OCI-LY7 (cell line): ENCODE measurements at regions not wholly inside any gene's neighbourhood (a gene's known extent, or its start where the extent isn't known, plus 50 kb on each side); places are given as distances from the start of the nearest gene placed in this dataset.
"Not testable (repeated sequence)": the region's sequence is repeated elsewhere in the genome, so short reads cannot be mapped to it uniquely, and the experiment has no call there.

Experiments
- BruUV-seq: library from RNA; stranded (reverse); fragments of 400-500 nt; replicated peaks from 2 replicates; lab custom pipeline; 2021; lab: Mats Ljungman, UMichigan
- CTCF ChIA-PET: fragments of 300-600 bp; sonication (Branson Sonifier 250); formaldehyde crosslinking; loops from one replicate; lab custom pipeline; 2022; ENCODE audit warnings: antibody characterized with exemption; ENCODE audit not compliant: unreplicated experiment; lab: Charles Lee
- POLR2A ChIA-PET: fragments of 300-600 bp; sonication (Branson Sonifier 250); formaldehyde crosslinking; loops from one replicate; lab custom pipeline; 2022; ENCODE audit warnings: antibody characterized with exemption; lab: Charles Lee
- DNase-seq: peaks from one replicate; pipeline ENCODE4 v3.0.0-alpha.2; 2015; ENCODE audit warnings: low spot score
- H2AFZ ChIP-seq: fragments of 200-600 bp; sonication (generic), shearing (Covaris generic); 2 replicates; pipeline ENCODE4 v1.6.1; 2014; ENCODE audit warnings: mild to moderate bottlenecking, antibody characterized with exemption, low read length, moderate library complexity
- H3K27ac ChIP-seq: fragments of 200-600 bp; sonication (generic); 2 replicates; pipeline ENCODE4 v1.5.1; 2014; ENCODE audit warnings: mixed run types, low read depth, mild to moderate bottlenecking, moderate library complexity, low read length, inconsistent platforms; ENCODE audit not compliant: poor library complexity, severe bottlenecking
- H3K36me3 ChIP-seq: fragments of 200-600 bp; sonication (generic); 2 replicates; pipeline ENCODE4 v1.6.1; 2014; ENCODE audit warnings: mild to moderate bottlenecking, antibody characterized with exemption, low read length, moderate library complexity, mixed read lengths; ENCODE audit not compliant: insufficient read depth
- H3K4me1 ChIP-seq: fragments of 200-600 bp; sonication (generic); 2 replicates; pipeline ENCODE4 v1.5.1; 2014; ENCODE audit warnings: mild to moderate bottlenecking, low read length; ENCODE audit not compliant: insufficient read depth, poor library complexity, severe bottlenecking
- H3K4me2 ChIP-seq: fragments of 200-600 bp; sonication (generic); 2 replicates; pipeline ENCODE4 v1.6.1; 2014; ENCODE audit warnings: mild to moderate bottlenecking, low read length
- H3K4me3 ChIP-seq: fragments of 200-600 bp; sonication (generic); 2 replicates; pipeline ENCODE4 v1.5.1; 2014; ENCODE audit warnings: mild to moderate bottlenecking, low read depth, low read length; ENCODE audit not compliant: poor library complexity, severe bottlenecking
- H3K79me2 ChIP-seq: fragments of 200-600 bp; sonication (generic); 2 replicates; pipeline ENCODE4 v1.6.1; 2016; ENCODE audit warnings: low read depth, mild to moderate bottlenecking, low read length, moderate library complexity, mixed read lengths; ENCODE audit not compliant: insufficient read depth
- H3K9me2 ChIP-seq: fragments of 200-600 bp; sonication (generic); 2 replicates; pipeline ENCODE4 v1.6.1; 2016; ENCODE audit warnings: mild to moderate bottlenecking, low read length, mixed read lengths; ENCODE audit not compliant: insufficient read depth
- H3K9me3 ChIP-seq: fragments of 200-600 bp; sonication (generic); 2 replicates; pipeline ENCODE4 v1.6.1; 2014; ENCODE audit warnings: mild to moderate bottlenecking, mixed run types, low read length, mixed read lengths
- H4K20me1 ChIP-seq: fragments of 200-600 bp; sonication (generic); 2 replicates; pipeline ENCODE4 v1.6.1; 2014; ENCODE audit warnings: mild to moderate bottlenecking, antibody characterized with exemption, low read length, moderate library complexity, mixed read lengths; ENCODE audit not compliant: insufficient read depth
- EZH2phosphoT487 ChIP-seq: fragments of 200-600 bp; sonication (generic); IDR thresholded peaks from 2 replicates; pipeline ENCODE4 v1.6.1; 2018; ENCODE audit warnings: low read depth, borderline replicate concordance, mild to moderate bottlenecking, mixed run types, antibody characterized with exemption, low read length, moderate library complexity, mixed read lengths
- intact Hi-C: fragments of 100-400 bp; cut with micrococcal nuclease; formaldehyde crosslinking; loops from one replicate; pipeline ENCODE4 v1.10.0; 2022; ENCODE audit not compliant: unreplicated experiment
- TF ChIP-seq, protein P1 (sequence below): fragments of 200-600 bp; sonication (generic); conservative IDR thresholded peaks from 2 replicates; pipeline ENCODE4 v1.5.1; 2014; ENCODE audit warnings: mild to moderate bottlenecking, antibody characterized with exemption, low read length, moderate library complexity, mixed read lengths

DNA sequence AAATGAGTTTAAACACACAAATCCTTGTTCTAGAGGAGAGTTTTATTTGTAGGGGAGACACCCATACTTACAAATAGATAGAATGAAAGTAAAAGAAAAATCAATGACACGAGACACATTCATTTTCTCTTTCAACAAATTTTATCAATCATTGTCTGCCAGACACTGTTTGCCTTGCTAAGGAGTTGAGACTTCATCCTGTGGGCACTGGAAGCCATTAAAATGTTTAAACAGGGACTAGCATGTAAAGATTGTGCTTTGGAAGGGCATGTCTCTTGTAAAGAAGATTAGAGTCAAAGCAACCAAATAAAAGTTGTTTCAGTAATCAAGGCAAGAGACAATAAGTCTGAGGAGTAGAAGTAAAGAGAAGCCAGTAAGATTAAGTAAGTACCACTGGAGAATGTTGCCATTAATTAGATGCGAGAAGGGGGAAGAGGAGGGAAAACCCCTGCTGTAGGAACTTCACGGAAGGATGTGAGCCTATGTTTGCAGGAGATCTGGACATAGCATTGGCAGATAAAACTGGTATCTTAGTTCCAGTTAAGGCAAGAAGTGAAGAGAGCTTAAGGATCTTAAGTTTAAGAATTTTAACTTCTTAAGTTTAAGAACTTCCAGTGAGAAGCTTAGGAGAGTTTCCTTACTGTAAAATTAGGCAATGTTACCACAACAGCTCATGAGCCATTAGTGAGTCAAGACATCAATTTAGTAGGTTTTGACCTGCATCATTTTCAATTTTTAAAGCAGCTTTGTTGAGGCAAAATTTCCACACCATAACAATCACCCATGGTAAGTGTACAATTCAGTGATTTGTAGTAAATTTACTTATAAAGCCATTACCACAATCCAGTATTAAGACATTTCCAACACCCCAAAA lies 117.0 kb upstream of the UST start:
- Histone ChIP-seq H3K4me3 (no peak overlapping the region), H3K4me2 (no peak overlapping the region), H2AFZ (no peak overlapping the region), H4K20me1 (no peaks in the 10 kb centered on the region), H3K9me2 (no peaks in the 10 kb centered on the region), H3K36me3 (no peaks in the 10 kb centered on the region), H3K4me1 (no peaks in the 10 kb centered on the region), H3K27ac (no peak overlapping the region), H3K79me2 (no peaks in the 10 kb centered on the region), H3K9me3 (no peaks in the 10 kb centered on the region)
- intact Hi-C loops: no loop called here
- ChIA-PET CTCF (no interaction called here), POLR2A (interaction anchor here (0.5 to 0.8 kb wide), 2 partner anchors 45 to 515 kb away, joined by 3 read pairs; no protein-coding TSS in a partner anchor)
- no TSS peak for BruUV-seq
- TF ChIP-seq, protein P1, sequence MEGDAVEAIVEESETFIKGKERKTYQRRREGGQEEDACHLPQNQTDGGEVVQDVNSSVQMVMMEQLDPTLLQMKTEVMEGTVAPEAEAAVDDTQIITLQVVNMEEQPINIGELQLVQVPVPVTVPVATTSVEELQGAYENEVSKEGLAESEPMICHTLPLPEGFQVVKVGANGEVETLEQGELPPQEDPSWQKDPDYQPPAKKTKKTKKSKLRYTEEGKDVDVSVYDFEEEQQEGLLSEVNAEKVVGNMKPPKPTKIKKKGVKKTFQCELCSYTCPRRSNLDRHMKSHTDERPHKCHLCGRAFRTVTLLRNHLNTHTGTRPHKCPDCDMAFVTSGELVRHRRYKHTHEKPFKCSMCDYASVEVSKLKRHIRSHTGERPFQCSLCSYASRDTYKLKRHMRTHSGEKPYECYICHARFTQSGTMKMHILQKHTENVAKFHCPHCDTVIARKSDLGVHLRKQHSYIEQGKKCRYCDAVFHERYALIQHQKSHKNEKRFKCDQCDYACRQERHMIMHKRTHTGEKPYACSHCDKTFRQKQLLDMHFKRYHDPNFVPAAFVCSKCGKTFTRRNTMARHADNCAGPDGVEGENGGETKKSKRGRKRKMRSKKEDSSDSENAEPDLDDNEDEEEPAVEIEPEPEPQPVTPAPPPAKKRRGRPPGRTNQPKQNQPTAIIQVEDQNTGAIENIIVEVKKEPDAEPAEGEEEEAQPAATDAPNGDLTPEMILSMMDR: no peak
- no peak for TF ChIP-seq EZH2phosphoT487
- no peak for DNase-seq

DNA sequence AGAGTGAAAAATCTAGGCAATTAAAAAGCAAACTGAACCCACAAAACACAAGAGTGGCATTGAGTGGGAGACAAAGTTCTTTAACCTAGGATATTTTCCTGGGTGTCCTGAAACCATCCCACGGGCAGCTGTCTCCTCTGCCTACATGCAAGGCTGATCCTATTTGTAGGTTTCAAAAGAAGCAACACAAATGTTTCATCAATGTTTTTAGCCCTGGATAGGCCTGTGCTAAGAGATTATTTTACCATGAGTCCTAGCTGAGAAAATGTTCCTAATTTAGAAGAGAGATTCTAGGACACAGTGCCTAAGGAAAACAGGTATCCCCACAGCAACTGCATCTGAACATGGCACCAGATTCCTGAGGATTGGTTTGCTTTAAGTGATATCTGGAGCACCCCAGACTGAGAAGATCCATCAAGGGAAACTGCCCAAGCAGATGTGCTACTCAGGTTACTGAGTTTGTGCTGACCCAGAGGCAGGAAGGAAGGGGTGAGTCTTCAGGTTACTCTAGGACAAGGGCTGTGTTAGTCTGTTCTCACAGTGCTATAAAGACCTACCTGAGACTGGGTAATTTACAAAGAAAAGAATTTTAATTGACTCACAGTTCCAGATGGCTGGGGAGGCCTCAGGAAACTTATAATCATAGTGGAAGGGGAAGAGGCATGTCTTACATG lies 111.6 kb upstream of the UST start:
- H4K20me1 ChIP-seq: no peaks in the 10 kb centered on the region
- no peak overlapping the region for H3K4me2 ChIP-seq
- ChIA-PET CTCF (no interaction called here), POLR2A (no interaction called here)
- H3K9me2 ChIP-seq: no peaks in the 10 kb centered on the region
- no TSS peak for BruUV-seq
- no peak overlapping the region for H2AFZ ChIP-seq
- H3K27ac ChIP-seq: no peak overlapping the region
- no peaks in the 10 kb centered on the region for H3K9me3 ChIP-seq
- no peaks in the 10 kb centered on the region for H3K4me1 ChIP-seq
- H3K4me3 ChIP-seq: no peak overlapping the region
- TF ChIP-seq, protein P1: no peak
- no peak for TF ChIP-seq EZH2phosphoT487
- no peak for DNase-seq
- no peaks in the 10 kb centered on the region for H3K79me2 ChIP-seq
- no peaks in the 10 kb centered on the region for H3K36me3 ChIP-seq
- intact Hi-C loops: no loop called here

DNA sequence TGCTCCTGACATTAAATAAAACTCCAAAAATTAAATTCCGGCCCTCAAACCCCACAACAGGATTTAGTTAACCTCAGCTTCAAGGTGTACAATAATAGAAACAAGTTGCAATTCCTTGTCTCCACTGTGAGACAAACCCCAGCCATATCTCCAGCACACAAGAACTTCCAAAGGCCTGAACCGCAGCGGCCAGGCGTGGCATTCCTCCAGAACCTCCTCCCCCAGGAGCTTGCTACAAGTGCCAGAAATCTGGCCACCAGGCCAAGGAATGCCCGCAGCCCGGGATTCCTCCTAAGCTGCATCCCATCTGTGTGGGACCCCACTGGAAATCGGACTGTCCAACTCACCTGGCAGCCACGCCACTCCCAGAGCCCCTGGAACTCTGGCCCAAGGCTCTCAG lies 105.0 kb upstream of the UST start:
- POLR2A ChIA-PET, H3K36me3 ChIP-seq, CTCF ChIA-PET, H3K4me2 ChIP-seq, H3K9me3 ChIP-seq, H3K79me2 ChIP-seq, H2AFZ ChIP-seq, H4K20me1 ChIP-seq, DNase-seq, BruUV-seq, H3K27ac ChIP-seq, H3K4me1 ChIP-seq, intact Hi-C loops, H3K9me2 ChIP-seq, H3K4me3 ChIP-seq: not testable (repeated sequence)

DNA sequence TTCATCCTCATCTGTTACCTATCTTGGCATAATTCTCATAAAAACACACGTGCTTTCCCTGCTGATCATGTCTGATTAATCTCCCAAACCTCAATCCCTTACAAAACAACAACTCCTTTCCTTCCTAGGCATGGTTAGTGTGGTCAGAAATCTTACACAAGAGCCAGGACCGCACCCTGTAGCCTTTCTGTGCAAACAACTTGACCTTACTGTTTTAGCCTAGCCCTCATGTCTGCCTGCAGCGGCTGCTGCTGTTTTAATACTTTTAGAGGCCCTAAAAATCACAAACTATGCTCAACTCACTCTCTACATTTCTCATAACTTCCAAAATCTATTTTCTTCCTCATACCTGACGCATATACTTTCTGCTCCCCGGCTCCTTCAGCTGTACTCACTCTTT lies 103.6 kb upstream of the UST start:
- H3K36me3 ChIP-seq, BruUV-seq, H3K4me1 ChIP-seq, DNase-seq, POLR2A ChIA-PET, H3K9me2 ChIP-seq, intact Hi-C loops, H3K4me2 ChIP-seq, CTCF ChIA-PET, H3K27ac ChIP-seq, H3K9me3 ChIP-seq, H3K79me2 ChIP-seq, H2AFZ ChIP-seq, H4K20me1 ChIP-seq, H3K4me3 ChIP-seq: not testable (repeated sequence)

DNA sequence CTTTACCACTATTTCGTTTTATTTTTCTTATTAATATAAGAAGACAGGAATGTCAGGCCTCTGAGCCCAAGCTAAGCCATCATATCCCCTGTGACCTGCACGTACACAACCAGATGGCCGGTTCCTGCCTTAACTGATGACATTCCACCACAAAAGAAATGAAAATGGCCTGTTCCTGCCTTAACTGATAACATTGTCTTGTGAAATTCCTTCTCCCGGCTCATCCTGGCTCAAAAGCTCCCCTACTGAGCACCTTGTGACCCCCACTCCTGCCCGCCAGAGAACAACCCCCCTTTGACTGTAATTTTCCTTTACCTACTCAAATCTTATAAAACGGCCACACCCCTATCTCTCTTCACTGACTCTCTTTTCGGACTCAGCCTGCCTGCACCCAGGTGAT lies 101.8 kb upstream of the UST start:
- H3K9me2 ChIP-seq, CTCF ChIA-PET, H3K27ac ChIP-seq, H3K4me2 ChIP-seq, BruUV-seq, H4K20me1 ChIP-seq, H3K9me3 ChIP-seq, H3K4me3 ChIP-seq, H3K79me2 ChIP-seq, H3K36me3 ChIP-seq, intact Hi-C loops, H2AFZ ChIP-seq, H3K4me1 ChIP-seq, DNase-seq: not testable (repeated sequence)
- POLR2A ChIA-PET: interaction anchor here (1.0 kb wide), 1 partner anchor 17 kb away, joined by 3 read pairs; no protein-coding TSS in a partner anchor
